GM19238 (cell line): ENCODE measurements at regions not wholly inside any gene's neighbourhood (a gene's known extent, or its start where the extent isn't known, plus 50 kb on each side); places are given as distances from the start of the nearest gene placed in this dataset.
"Not testable (repeated sequence)": the region's sequence is repeated elsewhere in the genome, so short reads cannot be mapped to it uniquely, and the experiment has no call there.

Experiments used
- DNase-seq: peaks from one replicate; pipeline ENCODE4 v3.0.0; 2011; ENCODE audit warnings: low spot score; ENCODE audit not compliant: insufficient read length

GRCh38 chr10:129174232-129175014 is 292.6 kb upstream of the MGMT start:
- no peak for DNase-seq

GRCh38 chr10:129179245-129179971 is 287.6 kb upstream of the MGMT start:
- no peak for DNase-seq

GRCh38 chr10:129179972-129180678 is 286.9 kb upstream of the MGMT start:
- DNase-seq = no peak

- no peak for DNase-seq
These were observed 282.8 kb upstream of the MGMT start for GRCh38 chr10:129184196-129184595.

GRCh38 chr10:129187331-129187730 is 279.7 kb upstream of the MGMT start:
- DNase-seq = no peak

- DNase-seq = no peak
These were observed 275.2 kb upstream of the MGMT start for GRCh38 chr10:129191797-129192196.

- no peak for DNase-seq
These were observed 274.5 kb upstream of the MGMT start for GRCh38 chr10:129192344-129193128.

- no peak for DNase-seq
These were observed 273.9 kb upstream of the MGMT start for GRCh38 chr10:129193148-129193547.

- no peak for DNase-seq
These were observed 272.7 kb upstream of the MGMT start for GRCh38 chr10:129194181-129194870.

- no peak for DNase-seq
These were observed 267.2 kb upstream of the MGMT start for GRCh38 chr10:129199826-129200225.

- no peak for DNase-seq
These were observed 263.2 kb upstream of the MGMT start for GRCh38 chr10:129203819-129204218.

- no peak for DNase-seq
These were observed 259.7 kb upstream of the MGMT start for GRCh38 chr10:129207297-129207696.

GRCh38 chr10:129210876-129211275 is 256.2 kb upstream of the MGMT start:
- DNase-seq = no peak

- no peak for DNase-seq
These were observed 253.8 kb upstream of the MGMT start for GRCh38 chr10:129213256-129213655.

GRCh38 chr10:129213996-129214395 is 253.0 kb upstream of the MGMT start:
- not testable (repeated sequence) for DNase-seq

GRCh38 chr10:129219364-129219763 is 247.7 kb upstream of the MGMT start:
- no peak for DNase-seq

GRCh38 chr10:129222436-129222835 is 244.6 kb upstream of the MGMT start:
- no peak for DNase-seq

- DNase-seq = no peak
These were observed 243.7 kb upstream of the MGMT start for GRCh38 chr10:129223363-129223762.

- no peak for DNase-seq
These were observed 243.0 kb upstream of the MGMT start for GRCh38 chr10:129224065-129224464.

GRCh38 chr10:129231821-129232220 is 235.2 kb upstream of the MGMT start:
- DNase-seq = no peak
